ENCODE measurements at regions not wholly inside any gene's neighbourhood (a gene's known extent, or its start where the extent isn't known, plus 50 kb on each side); places are given as distances from the start of the nearest gene placed in this dataset.
A peak's percentile ranks its signal among the peaks of the same experiment; 100 is the strongest.

DNA sequence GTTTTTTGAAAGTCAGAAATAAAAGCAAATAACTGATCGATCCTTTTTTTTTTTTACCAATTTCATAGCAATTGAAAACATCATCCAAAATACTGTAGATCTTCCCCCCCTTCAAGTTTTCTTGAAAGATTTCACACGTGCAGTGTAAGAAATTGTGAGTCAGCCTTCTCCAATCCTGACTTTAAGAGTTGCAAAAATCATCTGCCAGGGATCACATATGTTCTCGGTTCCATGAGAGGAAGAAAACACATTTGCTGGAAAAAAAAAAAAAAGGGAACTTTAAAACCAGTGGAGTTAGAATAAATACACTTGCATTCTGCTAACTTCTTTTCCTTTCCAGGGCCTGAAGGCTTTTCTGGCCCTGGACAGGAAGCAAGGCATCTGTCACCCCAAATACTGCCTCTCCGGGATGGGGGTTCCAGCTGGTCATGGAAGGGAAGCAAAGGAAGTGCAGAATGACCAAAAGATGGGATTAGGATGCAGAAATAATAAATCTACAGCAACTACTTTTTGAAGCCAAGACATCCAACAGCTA lies 198.4 kb upstream of the KIAA1217 start:
- no peak for DNase-seq (ENCODE audit: low read depth)
- in situ Hi-C loops (cut with HindIII; ENCODE audit: low pct_unique_long_range_greater_than_20kb, low sequenced_read_pairs), result no loop called here

DNA sequence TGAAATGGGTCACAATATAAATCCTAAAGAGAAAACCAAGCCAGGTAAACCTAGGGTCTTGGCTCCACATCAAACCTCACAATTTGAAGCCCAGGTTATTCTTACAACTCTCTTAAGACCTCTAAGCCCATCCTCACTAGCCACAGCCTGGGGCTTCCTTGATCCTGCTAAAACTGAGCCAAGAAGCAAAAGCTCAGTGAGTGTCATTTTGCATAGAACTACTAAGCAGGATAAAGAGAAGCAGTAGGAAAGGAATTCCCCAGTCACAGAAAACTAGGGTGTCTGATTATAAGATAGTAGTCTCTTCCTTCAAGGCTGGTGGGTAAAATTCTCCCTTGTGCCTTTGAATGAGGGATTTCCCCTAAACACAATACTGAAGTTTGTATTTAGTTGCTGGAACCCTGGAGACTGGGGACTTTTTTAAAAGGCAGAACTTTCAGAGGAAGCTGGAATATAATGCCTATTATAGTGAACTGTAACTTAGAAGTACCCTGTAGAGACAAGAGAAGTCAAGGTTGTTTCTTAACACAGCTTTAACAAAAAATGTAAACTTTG lies 196.6 kb upstream of the KIAA1217 start:
- in situ Hi-C loops (cut with HindIII; ENCODE audit: low pct_unique_long_range_greater_than_20kb, low sequenced_read_pairs), result no loop called here
- DNase-seq (ENCODE audit: low read depth), result no peak

DNA sequence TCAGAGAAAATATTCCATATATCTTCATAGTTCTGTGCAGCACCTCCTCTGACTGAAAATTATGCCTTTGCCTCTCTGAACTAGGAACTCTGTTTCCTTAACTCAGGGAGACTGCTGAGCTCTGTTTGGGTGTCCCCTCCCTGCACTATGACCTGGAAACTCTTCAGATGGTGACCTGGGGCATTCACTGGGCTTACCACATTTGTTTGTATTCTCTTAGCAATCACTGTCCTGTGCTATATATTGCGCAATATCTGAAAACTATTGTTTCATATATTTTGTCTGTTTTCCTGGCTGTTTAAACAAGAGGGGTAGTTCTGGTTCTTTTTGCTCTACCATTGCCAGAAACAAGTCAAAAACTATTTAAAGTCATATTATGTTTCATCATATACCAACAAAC lies 181.8 kb upstream of the KIAA1217 start:
- in situ Hi-C loops (cut with HindIII; ENCODE audit: low pct_unique_long_range_greater_than_20kb, low sequenced_read_pairs), result no loop called here
- no peak for DNase-seq (ENCODE audit: low read depth)

DNA sequence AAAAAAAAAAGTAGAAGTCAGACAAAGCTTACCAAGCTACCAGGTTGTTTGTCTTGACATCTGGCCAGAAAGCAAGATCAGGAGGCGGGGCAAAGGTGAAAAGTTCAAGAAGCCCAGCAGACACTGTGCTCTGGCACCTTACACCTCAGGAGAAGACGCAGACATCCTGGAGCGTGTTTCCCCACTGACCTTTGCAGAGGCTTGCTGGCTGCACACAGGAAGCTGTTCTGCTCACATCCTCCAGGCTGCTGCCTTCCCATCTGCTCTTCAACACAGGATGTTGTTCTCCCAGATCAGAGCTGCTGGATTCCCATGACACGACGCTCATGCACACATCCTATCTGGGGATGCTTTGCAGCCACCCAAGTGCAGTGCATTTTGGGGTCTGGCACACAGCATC lies 174.4 kb upstream of the KIAA1217 start:
- in situ Hi-C loops (cut with HindIII; ENCODE audit: low pct_unique_long_range_greater_than_20kb, low sequenced_read_pairs), result no loop called here
- peak; percentile 3 for DNase-seq (ENCODE audit: low read depth)

DNA sequence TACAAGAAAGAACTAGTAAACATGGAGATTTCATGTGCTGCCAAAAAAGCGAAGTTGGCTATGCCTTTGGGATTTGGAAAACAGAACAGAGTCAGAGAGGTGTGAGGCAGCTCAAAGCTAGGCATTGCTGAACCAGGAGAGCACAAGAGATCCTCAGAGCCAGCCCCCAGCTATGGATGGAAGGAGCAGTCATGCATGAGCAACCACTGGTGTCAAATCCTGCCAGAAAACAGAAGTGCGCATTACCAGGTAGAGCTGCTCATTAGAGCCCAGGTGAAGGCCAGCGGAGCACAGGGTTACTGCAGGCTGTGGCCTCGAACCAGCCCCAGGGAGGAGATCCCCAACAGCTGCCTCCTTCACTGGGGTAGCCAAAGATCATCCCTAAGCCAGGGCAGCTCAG lies 173.2 kb upstream of the KIAA1217 start:
- DNase-seq (ENCODE audit: low read depth), result no peak
- in situ Hi-C loops (cut with HindIII; ENCODE audit: low pct_unique_long_range_greater_than_20kb, low sequenced_read_pairs), result no loop called here

DNA sequence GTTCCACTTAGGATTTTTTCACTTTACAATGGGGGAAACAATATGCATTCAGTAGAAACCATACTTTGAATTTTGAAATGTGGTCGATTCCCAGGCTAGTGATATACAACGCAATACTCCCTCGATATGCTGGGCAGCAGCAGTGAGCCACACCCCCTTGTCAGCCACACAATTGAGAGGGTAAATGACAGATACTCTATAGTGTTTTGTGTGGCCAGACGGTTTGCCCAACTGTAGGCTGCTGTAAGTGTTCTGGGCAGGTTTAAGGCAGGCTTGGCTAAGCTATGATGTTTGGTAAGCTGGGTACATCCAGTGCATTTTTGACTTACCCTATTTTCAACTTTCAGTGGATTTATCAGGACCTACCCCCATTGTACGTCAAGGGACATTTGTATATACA lies 169.6 kb upstream of the KIAA1217 start:
- no peak for DNase-seq (ENCODE audit: low read depth)
- in situ Hi-C loops (cut with HindIII; ENCODE audit: low pct_unique_long_range_greater_than_20kb, low sequenced_read_pairs), result no loop called here

DNA sequence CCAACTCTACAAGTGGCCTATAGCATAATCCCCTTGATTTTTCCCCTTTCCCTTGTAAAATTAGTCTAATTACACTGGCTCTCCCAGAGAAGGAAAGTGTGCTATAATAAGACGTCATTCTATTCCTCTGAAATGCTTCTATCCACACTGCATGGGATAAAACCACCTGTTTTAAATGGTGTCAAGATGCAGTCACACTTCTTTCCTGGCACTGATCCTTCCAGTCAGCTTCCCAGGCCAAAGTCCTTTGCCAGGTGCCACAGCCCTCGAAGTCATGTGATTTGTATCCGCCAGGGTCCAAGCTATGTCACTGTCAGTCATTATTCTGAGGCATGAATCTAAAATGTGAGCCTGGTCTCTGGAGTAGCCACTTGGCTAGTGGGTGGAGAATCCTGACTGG lies 169.0 kb upstream of the KIAA1217 start:
- DNase-seq (ENCODE audit: low read depth), result no peak
- in situ Hi-C loops (cut with HindIII; ENCODE audit: low pct_unique_long_range_greater_than_20kb, low sequenced_read_pairs), result no loop called here

DNA sequence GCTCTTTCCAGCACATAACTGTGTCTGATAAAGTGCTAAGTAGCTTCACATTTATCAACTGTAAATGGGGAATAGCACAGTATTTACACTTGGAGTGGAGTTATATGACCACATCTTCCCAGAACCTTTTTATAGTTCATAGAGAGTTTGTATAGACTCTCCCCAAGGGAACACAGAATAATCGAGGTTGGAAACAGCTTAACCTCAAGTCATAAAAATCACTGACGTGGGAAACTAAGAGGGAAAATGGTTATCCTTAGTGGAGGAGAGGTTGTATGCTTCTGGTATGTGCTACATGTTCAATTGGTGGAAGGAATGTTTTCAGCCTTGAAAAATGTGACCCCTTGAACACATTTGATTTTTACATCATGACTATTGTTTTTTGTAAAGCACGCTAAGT lies 167.9 kb upstream of the KIAA1217 start:
- in situ Hi-C loops (cut with HindIII; ENCODE audit: low pct_unique_long_range_greater_than_20kb, low sequenced_read_pairs), result no loop called here
- no peak for DNase-seq (ENCODE audit: low read depth)

DNA sequence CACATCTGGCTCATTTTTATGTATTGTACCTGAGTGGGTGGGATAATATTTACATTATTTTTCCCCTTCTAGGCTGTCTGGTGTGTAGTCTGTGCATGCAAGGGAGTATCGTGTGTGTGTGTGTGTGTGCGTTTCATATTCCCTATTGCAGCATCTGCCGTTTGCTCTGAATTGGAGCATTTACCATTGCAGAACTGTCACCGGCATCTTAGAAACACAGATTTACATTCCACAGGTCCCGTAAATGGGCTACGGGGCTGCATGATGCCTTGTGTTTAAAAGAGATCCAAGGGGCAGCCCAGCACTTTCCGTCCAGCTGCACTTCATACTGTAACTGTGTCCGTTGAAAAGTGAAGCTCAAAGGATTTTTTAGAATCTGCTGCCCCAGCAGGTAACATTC lies 167.1 kb upstream of the KIAA1217 start:
- no peak for DNase-seq (ENCODE audit: low read depth)
- in situ Hi-C loops (cut with HindIII; ENCODE audit: low pct_unique_long_range_greater_than_20kb, low sequenced_read_pairs), result no loop called here

DNA sequence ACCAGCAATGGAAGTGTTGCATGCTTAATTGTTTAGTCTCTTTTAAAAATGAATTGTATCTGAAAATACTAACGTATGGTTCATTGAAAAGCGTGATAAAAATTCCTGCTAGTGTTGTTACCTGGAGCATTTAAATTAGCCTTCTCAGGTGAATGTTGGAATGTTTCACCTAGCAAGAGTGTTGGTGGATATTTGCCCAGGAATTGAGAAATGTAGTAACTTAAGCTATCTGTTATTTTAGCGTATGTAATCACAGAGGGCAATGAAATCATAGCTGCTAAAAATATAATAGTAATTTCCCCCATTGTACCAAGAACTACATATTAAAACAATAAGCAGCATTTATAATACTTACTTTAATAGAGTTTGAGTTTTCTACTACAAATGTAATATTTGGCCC lies 166.1 kb upstream of the KIAA1217 start:
- in situ Hi-C loops (cut with HindIII; ENCODE audit: low pct_unique_long_range_greater_than_20kb, low sequenced_read_pairs), result no loop called here
- DNase-seq (ENCODE audit: low read depth), result no peak

DNA sequence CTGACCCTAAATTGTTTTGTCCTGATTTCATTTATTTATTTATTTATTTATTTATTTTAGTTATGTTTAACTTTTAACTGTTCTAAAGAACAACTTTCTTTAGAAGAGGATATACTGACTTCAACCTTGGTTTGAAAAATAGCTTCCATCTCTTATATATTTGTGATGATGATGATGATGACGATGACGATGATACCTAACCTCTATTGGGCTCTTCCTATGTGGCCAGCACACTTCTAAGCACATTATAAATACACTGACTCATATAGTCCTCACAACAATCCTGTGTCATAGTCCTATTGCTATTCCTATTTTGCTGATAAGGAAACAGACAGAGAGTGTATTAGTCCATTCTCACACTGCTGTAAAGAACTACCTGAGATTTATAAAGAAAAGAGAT lies 162.9 kb upstream of the KIAA1217 start:
- no peak for DNase-seq (ENCODE audit: low read depth)
- in situ Hi-C loops (cut with HindIII; ENCODE audit: low pct_unique_long_range_greater_than_20kb, low sequenced_read_pairs), result no loop called here

DNA sequence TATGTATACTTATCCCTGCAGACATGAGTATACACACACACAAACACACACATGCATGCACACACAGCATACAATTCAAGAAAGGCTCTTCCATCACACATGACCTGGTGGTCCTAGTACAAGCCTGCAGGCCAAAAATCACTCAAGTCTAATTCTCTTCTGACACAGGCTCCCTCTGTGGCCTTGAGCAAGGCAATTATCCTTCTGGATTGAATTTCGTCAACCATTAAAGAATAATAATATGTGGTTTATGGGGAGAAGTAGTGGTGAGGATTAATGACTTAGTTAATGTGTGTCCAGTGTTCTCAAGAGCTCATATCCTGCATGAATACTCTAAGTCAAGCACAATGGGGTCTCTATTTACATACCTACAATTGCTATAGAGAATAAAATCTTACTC lies 161.8 kb upstream of the KIAA1217 start:
- DNase-seq (ENCODE audit: low read depth), result no peak
- in situ Hi-C loops (cut with HindIII; ENCODE audit: low pct_unique_long_range_greater_than_20kb, low sequenced_read_pairs), result no loop called here

DNA sequence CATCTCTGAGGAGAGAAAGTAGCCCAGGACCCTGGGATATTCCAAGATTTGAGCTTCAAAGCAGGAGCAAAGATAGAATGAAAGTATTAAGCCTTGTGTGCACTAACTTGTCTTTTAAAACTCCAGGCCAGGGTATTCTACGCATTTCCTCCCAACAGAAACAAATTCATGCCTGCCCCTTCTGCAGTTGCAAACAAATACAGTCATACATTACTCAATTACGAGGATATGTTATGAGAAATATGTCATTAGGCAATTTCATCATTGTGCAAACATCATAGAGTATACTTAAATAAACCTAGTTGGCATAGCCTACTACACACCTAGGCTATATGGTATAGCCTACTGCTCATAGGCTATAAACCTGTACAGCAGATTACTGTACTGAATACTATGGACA lies 154.5 kb upstream of the KIAA1217 start:
- no peak for DNase-seq (ENCODE audit: low read depth)
- in situ Hi-C loops (cut with HindIII; ENCODE audit: low pct_unique_long_range_greater_than_20kb, low sequenced_read_pairs), result no loop called here

DNA sequence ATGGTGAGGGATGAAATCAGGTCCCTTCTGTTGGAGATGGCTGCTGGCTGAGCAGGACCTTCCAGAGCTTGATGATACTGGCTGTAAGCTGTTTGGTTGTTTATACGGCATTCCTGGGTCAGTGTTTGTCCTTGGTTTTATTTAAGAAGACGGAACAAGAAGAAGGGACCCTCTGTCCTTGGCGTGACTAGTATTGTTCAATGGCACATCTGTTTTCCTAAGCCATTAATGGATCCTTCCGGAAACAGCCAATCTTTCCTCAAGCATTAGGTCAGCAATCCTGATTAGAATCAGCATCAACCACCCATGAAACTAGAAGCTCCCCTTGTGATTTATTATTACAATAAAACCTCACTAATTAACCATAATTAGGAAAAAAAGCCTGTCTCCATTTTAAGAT lies 128.7 kb upstream of the KIAA1217 start:
- in situ Hi-C loops (cut with HindIII; ENCODE audit: low pct_unique_long_range_greater_than_20kb, low sequenced_read_pairs), result no loop called here

DNA sequence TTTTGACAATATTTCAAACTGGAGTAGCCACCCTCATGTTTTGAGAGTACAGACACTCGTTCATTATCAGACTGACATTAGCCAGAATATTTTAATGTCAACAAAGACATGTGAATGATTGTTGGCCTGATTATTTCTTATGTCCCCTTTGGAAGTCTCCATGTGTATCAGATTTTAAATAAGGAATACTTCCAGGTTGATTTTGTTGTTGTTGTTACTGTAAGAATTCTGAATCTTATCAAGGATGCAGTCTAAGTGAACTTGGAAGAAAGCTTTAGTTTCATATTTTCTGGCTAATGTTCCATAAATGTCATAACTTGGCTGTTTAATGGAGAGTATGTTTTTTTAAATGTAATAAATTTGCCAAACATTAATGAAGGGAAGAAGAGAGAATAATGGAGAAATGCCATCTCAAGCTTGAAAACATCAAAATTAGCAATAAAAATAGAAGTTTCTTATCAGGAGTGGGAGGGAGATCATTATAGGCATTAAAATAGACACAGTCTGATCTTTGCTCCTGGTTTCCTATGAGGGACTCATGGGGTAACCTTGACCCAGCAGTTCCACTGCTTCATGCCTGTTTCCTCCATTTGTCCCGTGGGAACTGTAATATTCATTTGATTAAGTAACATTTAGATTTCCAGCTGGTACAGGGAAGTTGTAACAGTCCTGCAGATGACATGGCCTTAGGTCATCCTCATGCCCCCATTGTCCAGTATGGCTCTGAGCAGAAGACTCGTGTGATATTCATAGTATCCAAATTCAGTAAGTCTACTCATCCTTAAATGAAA lies 122.4 kb upstream of the KIAA1217 start:
- in situ Hi-C loops (cut with HindIII; ENCODE audit: low pct_unique_long_range_greater_than_20kb, low sequenced_read_pairs), result no loop called here

More for the DNA sequence above, 128.7 kb upstream of the KIAA1217 start:
- DNase-seq (ENCODE audit: low read depth), result no peak

DNA sequence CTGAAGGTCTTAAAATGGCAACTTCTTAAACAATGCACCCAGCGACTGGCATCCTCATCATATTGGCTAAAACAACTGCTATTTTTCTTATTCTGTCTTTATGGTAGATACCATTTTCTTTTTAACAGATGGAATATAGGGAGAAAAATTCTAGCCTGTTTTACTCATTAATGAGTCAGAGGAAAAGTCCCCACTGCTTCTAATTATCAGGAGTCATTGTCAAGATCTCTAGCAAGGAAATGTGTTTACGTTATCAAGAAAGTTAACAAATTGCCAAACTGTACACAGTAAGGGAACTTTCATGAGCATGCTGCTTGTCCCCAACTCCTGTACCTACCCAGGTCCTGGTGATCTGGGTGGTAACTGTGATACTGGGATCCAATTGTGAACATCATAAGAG lies 117.7 kb upstream of the KIAA1217 start:
- no peak for DNase-seq (ENCODE audit: low read depth)
- in situ Hi-C loops (cut with HindIII; ENCODE audit: low pct_unique_long_range_greater_than_20kb, low sequenced_read_pairs), result no loop called here

More for the DNA sequence above, 122.4 kb upstream of the KIAA1217 start:
- no peak for DNase-seq (ENCODE audit: low read depth)

DNA sequence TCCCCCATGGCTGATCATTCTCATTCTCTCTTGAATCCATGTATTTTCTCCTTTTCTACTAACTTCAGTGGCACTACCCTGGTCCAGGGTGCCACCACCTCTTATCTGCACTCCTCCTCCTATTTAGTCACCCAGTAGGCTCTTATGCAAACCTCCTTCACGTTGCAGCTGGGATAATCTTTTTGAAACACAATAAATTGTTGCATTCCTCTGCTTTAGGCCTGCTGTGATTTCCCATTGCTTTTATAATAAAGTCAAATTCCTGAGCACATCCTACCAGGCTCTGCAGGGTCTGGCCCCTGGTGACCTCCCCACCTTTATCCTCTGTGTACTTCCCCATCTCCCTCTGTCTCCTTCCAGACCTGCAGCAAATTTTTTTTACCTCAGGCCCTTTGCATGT lies 112.7 kb upstream of the KIAA1217 start:
- in situ Hi-C loops (cut with HindIII; ENCODE audit: low pct_unique_long_range_greater_than_20kb, low sequenced_read_pairs), result no loop called here
- DNase-seq (ENCODE audit: low read depth), result no peak

DNA sequence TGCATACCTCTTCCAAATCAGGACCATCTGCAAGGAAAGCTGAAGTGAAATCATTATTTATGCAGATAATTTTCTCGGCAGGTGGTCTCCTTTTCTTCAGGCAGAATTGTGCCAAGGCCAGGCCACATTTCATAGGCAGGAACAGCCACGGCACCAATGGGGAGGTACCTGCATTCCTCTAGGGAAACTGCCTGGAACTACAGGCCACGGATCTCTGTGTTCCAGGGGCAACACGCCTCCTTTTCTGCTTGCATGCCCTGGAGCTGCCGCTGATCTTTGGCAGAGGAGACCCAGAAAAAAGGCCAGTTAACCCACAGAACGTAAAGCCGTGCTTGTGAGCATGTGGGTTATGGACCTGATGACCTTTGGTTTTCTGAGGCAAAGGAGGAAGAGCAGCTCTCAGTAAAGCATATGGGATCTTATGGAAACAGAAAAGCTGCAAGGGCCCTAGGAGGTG lies 111.2 kb upstream of the KIAA1217 start:
- in situ Hi-C loops (cut with HindIII; ENCODE audit: low pct_unique_long_range_greater_than_20kb, low sequenced_read_pairs), result no loop called here

DNA sequence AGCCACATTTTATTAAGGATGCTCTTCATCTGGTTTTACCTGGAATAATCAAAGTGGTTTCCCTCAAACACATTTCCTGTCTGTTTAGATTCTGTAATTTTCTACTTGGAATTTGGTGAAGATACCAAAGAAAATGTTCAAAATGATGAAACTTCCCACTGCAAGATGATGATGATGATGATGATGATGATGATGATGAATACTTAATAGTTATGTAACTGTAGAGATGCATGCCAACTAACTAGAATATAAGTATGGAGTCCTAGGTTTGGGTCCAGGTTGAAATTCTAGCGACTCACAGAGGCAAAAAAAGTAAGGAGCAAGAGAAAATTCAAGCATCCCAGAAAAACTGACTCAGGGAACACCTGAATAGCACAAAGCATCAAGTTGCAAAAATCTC lies 104.0 kb upstream of the KIAA1217 start:
- no peak for DNase-seq (ENCODE audit: low read depth)
- in situ Hi-C loops (cut with HindIII; ENCODE audit: low pct_unique_long_range_greater_than_20kb, low sequenced_read_pairs), result no loop called here

More for the DNA sequence above, 111.2 kb upstream of the KIAA1217 start:
- no peak for DNase-seq (ENCODE audit: low read depth)

DNA sequence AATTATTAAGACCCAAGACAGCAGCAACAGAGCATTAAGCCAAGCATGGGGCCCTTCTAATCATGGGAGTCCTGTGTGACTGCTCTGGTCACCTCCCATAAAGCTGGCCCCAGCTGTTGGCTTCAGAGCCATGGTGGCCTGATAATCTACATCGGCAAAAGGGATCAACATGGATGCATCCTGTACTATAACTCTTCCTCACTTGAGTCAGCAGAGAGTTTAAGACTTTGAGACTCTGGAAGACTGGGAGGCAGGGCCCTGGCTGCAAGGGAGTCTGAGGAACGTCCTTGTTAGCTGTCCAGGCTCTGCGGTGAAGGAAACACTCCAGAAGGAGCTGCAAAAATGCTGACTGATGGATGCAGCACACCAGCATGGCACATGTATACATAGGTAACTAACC lies 95.0 kb upstream of the KIAA1217 start:
- no peak for DNase-seq (ENCODE audit: low read depth)
- in situ Hi-C loops (cut with HindIII; ENCODE audit: low pct_unique_long_range_greater_than_20kb, low sequenced_read_pairs), result no loop called here

All from Caki2 (cell line).